ENCODE measurements at regions not wholly inside any gene's neighbourhood (a gene's known extent, or its start where the extent isn't known, plus 50 kb on each side); places are given as distances from the start of the nearest gene placed in this dataset.

GRCh38 chr2:181197140-181197760, 216.8 kb downstream of the UBE2E3 start:
- no peaks in the 10 kb centered on the region for H3K27me3 ChIP-seq (ENCODE audit: control insufficient read depth in 3 of 3, insufficient read depth in 3 of 3, low read length in 3 of 3)
- H3K4me1 ChIP-seq (ENCODE audit: control insufficient read depth in 3 of 3, insufficient read depth in 3 of 3, low read length in 3 of 3), result no peaks in the 10 kb centered on the region
- no peak overlapping the region for H3K9ac ChIP-seq (ENCODE audit: low read depth in 1 of 3, low read length in 3 of 3)
- no peaks in the 10 kb centered on the region for H3K9me3 ChIP-seq (ENCODE audit: control insufficient read depth in 3 of 3, low read length in 3 of 3)
- H3K36me3 ChIP-seq (ENCODE audit: control insufficient read depth in 3 of 3, insufficient read depth in 3 of 3, low read length in 3 of 3), result no peaks in the 10 kb centered on the region
- H3K4me3 ChIP-seq (ENCODE audit: low read length in 3 of 3), result no peak overlapping the region
- H3K27ac ChIP-seq (ENCODE audit: low read depth, low read length), result no peak overlapping the region

GRCh38 chr2:181198183-181198864, 217.9 kb downstream of the UBE2E3 start:
- no peak overlapping the region for H3K9ac ChIP-seq (ENCODE audit: low read depth in 1 of 3, low read length in 3 of 3)
- H3K4me1 ChIP-seq (ENCODE audit: control insufficient read depth in 3 of 3, insufficient read depth in 3 of 3, low read length in 3 of 3), result no peaks in the 10 kb centered on the region
- no peak overlapping the region for H3K4me3 ChIP-seq (ENCODE audit: low read length in 3 of 3)
- no peak overlapping the region for H3K27ac ChIP-seq (ENCODE audit: low read depth, low read length)
- H3K9me3 ChIP-seq (ENCODE audit: control insufficient read depth in 3 of 3, low read length in 3 of 3), result no peaks in the 10 kb centered on the region
- H3K36me3 ChIP-seq (ENCODE audit: control insufficient read depth in 3 of 3, insufficient read depth in 3 of 3, low read length in 3 of 3), result no peaks in the 10 kb centered on the region
- no peaks in the 10 kb centered on the region for H3K27me3 ChIP-seq (ENCODE audit: control insufficient read depth in 3 of 3, insufficient read depth in 3 of 3, low read length in 3 of 3)

- no peak overlapping the region for H3K4me3 ChIP-seq (ENCODE audit: low read length in 3 of 3)
- H3K27me3 ChIP-seq (ENCODE audit: control insufficient read depth in 3 of 3, insufficient read depth in 3 of 3, low read length in 3 of 3), result no peaks in the 10 kb centered on the region
- H3K9me3 ChIP-seq (ENCODE audit: control insufficient read depth in 3 of 3, low read length in 3 of 3), result no peaks in the 10 kb centered on the region
- H3K4me1 ChIP-seq (ENCODE audit: control insufficient read depth in 3 of 3, insufficient read depth in 3 of 3, low read length in 3 of 3), result no peaks in the 10 kb centered on the region
- no peak overlapping the region for H3K27ac ChIP-seq (ENCODE audit: low read depth, low read length)
- H3K36me3 ChIP-seq (ENCODE audit: control insufficient read depth in 3 of 3, insufficient read depth in 3 of 3, low read length in 3 of 3), result no peaks in the 10 kb centered on the region
- no peak overlapping the region for H3K9ac ChIP-seq (ENCODE audit: low read depth in 1 of 3, low read length in 3 of 3)
These were observed 223.0 kb downstream of the UBE2E3 start for GRCh38 chr2:181203412-181203811.

GRCh38 chr2:181203916-181204315, 223.5 kb downstream of the UBE2E3 start:
- no peaks in the 10 kb centered on the region for H3K27me3 ChIP-seq (ENCODE audit: control insufficient read depth in 3 of 3, insufficient read depth in 3 of 3, low read length in 3 of 3)
- H3K9ac ChIP-seq (ENCODE audit: low read depth in 1 of 3, low read length in 3 of 3), result no peak overlapping the region
- H3K27ac ChIP-seq (ENCODE audit: low read depth, low read length), result no peak overlapping the region
- no peaks in the 10 kb centered on the region for H3K36me3 ChIP-seq (ENCODE audit: control insufficient read depth in 3 of 3, insufficient read depth in 3 of 3, low read length in 3 of 3)
- no peaks in the 10 kb centered on the region for H3K4me1 ChIP-seq (ENCODE audit: control insufficient read depth in 3 of 3, insufficient read depth in 3 of 3, low read length in 3 of 3)
- no peaks in the 10 kb centered on the region for H3K9me3 ChIP-seq (ENCODE audit: control insufficient read depth in 3 of 3, low read length in 3 of 3)
- no peak overlapping the region for H3K4me3 ChIP-seq (ENCODE audit: low read length in 3 of 3)

- Histone ChIP-seq H3K9ac (ENCODE audit: low read depth in 1 of 3, low read length in 3 of 3) (no peak overlapping the region), H3K4me1 (ENCODE audit: control insufficient read depth in 3 of 3, insufficient read depth in 3 of 3, low read length in 3 of 3) (no peaks in the 10 kb centered on the region), H3K4me3 (ENCODE audit: low read length in 3 of 3) (no peak overlapping the region), H3K27me3 (ENCODE audit: control insufficient read depth in 3 of 3, insufficient read depth in 3 of 3, low read length in 3 of 3) (no peaks in the 10 kb centered on the region), H3K27ac (ENCODE audit: low read depth, low read length) (no peak overlapping the region), H3K36me3 (ENCODE audit: control insufficient read depth in 3 of 3, insufficient read depth in 3 of 3, low read length in 3 of 3) (no peaks in the 10 kb centered on the region), H3K9me3 (ENCODE audit: control insufficient read depth in 3 of 3, low read length in 3 of 3) (no peaks in the 10 kb centered on the region)
These were observed 238.0 kb downstream of the UBE2E3 start for GRCh38 chr2:181218401-181218821.

GRCh38 chr2:181223234-181223633, 234.0 kb upstream of the ITGA4 start:
- Histone ChIP-seq H3K27ac (ENCODE audit: low read depth, low read length) (no peak overlapping the region), H3K4me1 (ENCODE audit: control insufficient read depth in 3 of 3, insufficient read depth in 3 of 3, low read length in 3 of 3) (no peaks in the 10 kb centered on the region), H3K36me3 (ENCODE audit: control insufficient read depth in 3 of 3, insufficient read depth in 3 of 3, low read length in 3 of 3) (no peaks in the 10 kb centered on the region), H3K9ac (ENCODE audit: low read depth in 1 of 3, low read length in 3 of 3) (no peak overlapping the region), H3K27me3 (ENCODE audit: control insufficient read depth in 3 of 3, insufficient read depth in 3 of 3, low read length in 3 of 3) (no peaks in the 10 kb centered on the region), H3K4me3 (ENCODE audit: low read length in 3 of 3) (no peak overlapping the region), H3K9me3 (ENCODE audit: control insufficient read depth in 3 of 3, low read length in 3 of 3) (no peaks in the 10 kb centered on the region)

GRCh38 chr2:181224866-181225265, 232.3 kb upstream of the ITGA4 start:
- no peaks in the 10 kb centered on the region for H3K9me3 ChIP-seq (ENCODE audit: control insufficient read depth in 3 of 3, low read length in 3 of 3)
- H3K27ac ChIP-seq (ENCODE audit: low read depth, low read length), result no peak overlapping the region
- no peak overlapping the region for H3K4me3 ChIP-seq (ENCODE audit: low read length in 3 of 3)
- no peaks in the 10 kb centered on the region for H3K36me3 ChIP-seq (ENCODE audit: control insufficient read depth in 3 of 3, insufficient read depth in 3 of 3, low read length in 3 of 3)
- no peaks in the 10 kb centered on the region for H3K27me3 ChIP-seq (ENCODE audit: control insufficient read depth in 3 of 3, insufficient read depth in 3 of 3, low read length in 3 of 3)
- H3K9ac ChIP-seq (ENCODE audit: low read depth in 1 of 3, low read length in 3 of 3), result no peak overlapping the region
- no peaks in the 10 kb centered on the region for H3K4me1 ChIP-seq (ENCODE audit: control insufficient read depth in 3 of 3, insufficient read depth in 3 of 3, low read length in 3 of 3)

- Histone ChIP-seq H3K27ac (ENCODE audit: low read depth, low read length) (no peak overlapping the region), H3K36me3 (ENCODE audit: control insufficient read depth in 3 of 3, insufficient read depth in 3 of 3, low read length in 3 of 3) (no peaks in the 10 kb centered on the region), H3K9me3 (ENCODE audit: control insufficient read depth in 3 of 3, low read length in 3 of 3) (no peaks in the 10 kb centered on the region), H3K4me1 (ENCODE audit: control insufficient read depth in 3 of 3, insufficient read depth in 3 of 3, low read length in 3 of 3) (no peaks in the 10 kb centered on the region), H3K27me3 (ENCODE audit: control insufficient read depth in 3 of 3, insufficient read depth in 3 of 3, low read length in 3 of 3) (no peaks in the 10 kb centered on the region), H3K4me3 (ENCODE audit: low read length in 3 of 3) (no peak overlapping the region), H3K9ac (ENCODE audit: low read depth in 1 of 3, low read length in 3 of 3) (no peak overlapping the region)
These were observed 228.5 kb upstream of the ITGA4 start for GRCh38 chr2:181228661-181229060.

- Histone ChIP-seq H3K27ac (ENCODE audit: low read depth, low read length) (no peak overlapping the region), H3K9ac (ENCODE audit: low read depth in 1 of 3, low read length in 3 of 3) (no peak overlapping the region), H3K9me3 (ENCODE audit: control insufficient read depth in 3 of 3, low read length in 3 of 3) (no peaks in the 10 kb centered on the region), H3K36me3 (ENCODE audit: control insufficient read depth in 3 of 3, insufficient read depth in 3 of 3, low read length in 3 of 3) (no peaks in the 10 kb centered on the region), H3K4me1 (ENCODE audit: control insufficient read depth in 3 of 3, insufficient read depth in 3 of 3, low read length in 3 of 3) (no peaks in the 10 kb centered on the region), H3K27me3 (ENCODE audit: control insufficient read depth in 3 of 3, insufficient read depth in 3 of 3, low read length in 3 of 3) (no peaks in the 10 kb centered on the region), H3K4me3 (ENCODE audit: low read length in 3 of 3) (no peak overlapping the region)
These were observed 226.0 kb upstream of the ITGA4 start for GRCh38 chr2:181231151-181231550.

- no peak overlapping the region for H3K27ac ChIP-seq (ENCODE audit: low read depth, low read length)
- H3K4me1 ChIP-seq (ENCODE audit: control insufficient read depth in 3 of 3, insufficient read depth in 3 of 3, low read length in 3 of 3), result no peaks in the 10 kb centered on the region
- no peak overlapping the region for H3K4me3 ChIP-seq (ENCODE audit: low read length in 3 of 3)
- no peak overlapping the region for H3K9ac ChIP-seq (ENCODE audit: low read depth in 1 of 3, low read length in 3 of 3)
- no peaks in the 10 kb centered on the region for H3K36me3 ChIP-seq (ENCODE audit: control insufficient read depth in 3 of 3, insufficient read depth in 3 of 3, low read length in 3 of 3)
- no peaks in the 10 kb centered on the region for H3K9me3 ChIP-seq (ENCODE audit: control insufficient read depth in 3 of 3, low read length in 3 of 3)
- H3K27me3 ChIP-seq (ENCODE audit: control insufficient read depth in 3 of 3, insufficient read depth in 3 of 3, low read length in 3 of 3), result no peaks in the 10 kb centered on the region
These were observed 225.1 kb upstream of the ITGA4 start for GRCh38 chr2:181231886-181232621.
